ENCODE measurements at regions not wholly inside any gene's neighbourhood (a gene's known extent, or its start where the extent isn't known, plus 50 kb on each side); places are given as distances from the start of the nearest gene placed in this dataset.

GRCh38 chr15:23835953-23836352 is 148.8 kb upstream of the NDN start:
- Histone ChIP-seq H3T11ph (ENCODE audit: low read length) (no peak overlapping the region), H4K8ac (replicated peaks; ENCODE audit: insufficient read length, low read depth, low read length) (no peak overlapping the region), H3K4me2 (ENCODE audit: insufficient read depth, insufficient read length, low read length) (no peak overlapping the region), H2BK20ac (ENCODE audit: low read depth, low read length, poor library complexity, severe bottlenecking) (no peak overlapping the region), H3K9ac (ENCODE audit: extremely low read depth, insufficient read length, low read length) (no peak overlapping the region), H2AK5ac (ENCODE audit: insufficient read length, low read length) (no peak overlapping the region), H3K79me2 (ENCODE audit: insufficient read depth, low read length) (no peaks in the 10 kb centered on the region), H2AFZ (ENCODE audit: low read length) (no peak overlapping the region), H3K4ac (ENCODE audit: low read depth, low read length) (no peak overlapping the region), H2BK5ac (ENCODE audit: insufficient read length, low read length) (no peak overlapping the region), H2BK12ac (ENCODE audit: insufficient read length, low read depth, low read length) (no peak overlapping the region), H3K18ac (ENCODE audit: insufficient read length, low read depth, low read length) (no peak overlapping the region), H2BK15ac (ENCODE audit: low read depth, low read length) (no peak overlapping the region), H3K14ac (ENCODE audit: insufficient read depth, low read length) (no peak overlapping the region), H4K5ac (ENCODE audit: insufficient read length, low read depth, low read length) (no peak overlapping the region), H3K27me3 (ENCODE audit: insufficient read depth, low read length) (no peaks in the 10 kb centered on the region), H3K23ac (ENCODE audit: insufficient read length, low read depth, low read length) (no peak overlapping the region), H3K56ac (ENCODE audit: insufficient read length, low read depth, low read length) (no peak overlapping the region), H4K20me1 (ENCODE audit: control insufficient read depth, insufficient read depth, insufficient read length) (no peaks in the 10 kb centered on the region), H3K4me1 (ENCODE audit: insufficient read depth, low read length) (no peaks in the 10 kb centered on the region), H3K23me2 (ENCODE audit: insufficient read length, low read depth, low read length, poor library complexity, severe bottlenecking) (no peaks in the 10 kb centered on the region), H2BK120ac (ENCODE audit: low read depth, low read length, poor library complexity, severe bottlenecking) (no peak overlapping the region), H3K27ac (ENCODE audit: insufficient read length, low read depth, low read length) (no peak overlapping the region), H3K9me3 (ENCODE audit: control insufficient read depth, low read depth, low read length) (peaks cover 17% of the 10 kb centered on the region), H4K91ac (ENCODE audit: insufficient read length, low read depth, low read length) (no peak overlapping the region), H3K79me1 (ENCODE audit: insufficient read depth, low read depth, low read length, poor library complexity, severe bottlenecking) (no peaks in the 10 kb centered on the region)
- Mint-ChIP-seq H3K36me3 (ENCODE audit: insufficient read depth in 1 of 3, low read depth in 3 of 3) (peaks cover 0 to 7% (median 5%) of the 10 kb centered on the region in 3 experiments; a peak in 4 of 7 replicates), H3K4me1 (no peaks in the 10 kb centered on the region), H3K27me3 (ENCODE audit: low read depth) (peaks cover 3% of the 10 kb centered on the region), H3K9me3 (peaks cover 71 to 78% of the 10 kb centered on the region in 2 experiments), H3K27ac (no peak overlapping the region), H3K4me3 (no peak overlapping the region)
- WGBS (ENCODE audit: extremely low coverage, insufficient read length, low lambda C conversion rate): no CpG with 5 or more reads among the region's 2 CpGs
- no peak for TF ChIP-seq CTCF (conservative IDR thresholded peaks at IDR 0.05)
- DNase-seq: no peak
